Omental fat pad (tissue), 3 donors: ENCODE measurements at regions not wholly inside any gene's neighbourhood (a gene's known extent, or its start where the extent isn't known, plus 50 kb on each side); places are given as distances from the start of the nearest gene placed in this dataset.

Source experiments
- ATAC-seq: fragments of 150-250 bp; one replicate; pipeline ENCODE4 v1.9.1; 2016; ENCODE audit warnings: mild to moderate bottlenecking, moderate library complexity; ENCODE audit not compliant: low FRiP score
- DNase-seq: peaks from one replicate; pipeline ENCODE4 v3.0.0-alpha.2; 2019; ENCODE audit warnings: low spot score
- CTCF ChIP-seq, 3 donors: fragments of 450-650 bp; IDR thresholded peaks; one replicate each; pipeline ENCODE4 v1.5.1; 2016 to 2017; ENCODE audit warnings: antibody characterized with exemption in 3 of 3, mild to moderate bottlenecking in 3 of 3, moderate library complexity in 2 of 3

- DNase-seq = no peak
- ATAC-seq = no peak
- TF ChIP-seq CTCF (IDR thresholded peaks at IDR 0.05) = no peak
These were observed 1187.5 kb upstream of the NXPH2 start for GRCh38 chr2:139967665-139968064.

GRCh38 chr2:139964721-139965440 is 1184.7 kb upstream of the NXPH2 start:
- DNase-seq = no peak
- TF ChIP-seq CTCF (IDR thresholded peaks at IDR 0.05) = no peak
- no peak for ATAC-seq

GRCh38 chr2:139963863-139964355 is 1183.7 kb upstream of the NXPH2 start:
- no peak for DNase-seq
- no peak for ATAC-seq

GRCh38 chr2:139949242-139949972 is 1169.2 kb upstream of the NXPH2 start:
- no peak for TF ChIP-seq CTCF (IDR thresholded peaks at IDR 0.05)
- ATAC-seq = no peak
- DNase-seq = no peak

More at GRCh38 chr2:139963863-139964355, 1183.7 kb upstream of the NXPH2 start:
- no peak for TF ChIP-seq CTCF (IDR thresholded peaks at IDR 0.05)

- no peak for ATAC-seq
- TF ChIP-seq CTCF (IDR thresholded peaks at IDR 0.05) = no peak
- DNase-seq = no peak
These were observed 1166.5 kb upstream of the NXPH2 start for GRCh38 chr2:139946690-139947089.

GRCh38 chr2:139940686-139941085 is 1160.5 kb upstream of the NXPH2 start:
- DNase-seq (no peak), ATAC-seq (no peak)
- TF ChIP-seq CTCF (IDR thresholded peaks at IDR 0.05) = no peak
